ENCODE measurements at regions not wholly inside any gene's neighbourhood (a gene's known extent, or its start where the extent isn't known, plus 50 kb on each side); places are given as distances from the start of the nearest gene placed in this dataset.

- no CpG with 5 or more reads among the region's 3 CpGs for WGBS (ENCODE audit: insufficient coverage)
- Histone ChIP-seq H3K9ac (ENCODE audit: low read length) (no peak overlapping the region), H3K27ac (ENCODE audit: low read length in 2 of 2) (no peak overlapping the region), H3K36me3 (replicated peaks in 1 of 2; ENCODE audit: control extremely low read depth in 1 of 2, control insufficient read depth in 1 of 2, extremely low read depth in 1 of 2, insufficient read depth in 2 of 2, low read length in 1 of 2) (no peaks in the 10 kb centered on the region), H3K27me3 (replicated peaks in 1 of 4; ENCODE audit: control extremely low read depth in 1 of 4, control insufficient read depth in 3 of 4, insufficient read depth in 4 of 4, low read length in 3 of 4) (peaks cover 0 to 2% (median 0%) of the 10 kb centered on the region in 4 experiments), H4K20me1 (ENCODE audit: control insufficient read depth, insufficient read depth, low read length, poor library complexity, severe bottlenecking) (no peaks in the 10 kb centered on the region), H3K4me3 (ENCODE audit: control extremely low read depth in 1 of 5, extremely low read depth in 1 of 5, insufficient read depth in 1 of 5, low read depth in 2 of 5, low read length in 4 of 5) (no peak overlapping the region), H3K79me2 (ENCODE audit: control insufficient read depth, insufficient read depth, low read length) (no peaks in the 10 kb centered on the region), H3K9me3 (ENCODE audit: control extremely low read depth in 1 of 3, control insufficient read depth in 2 of 3, insufficient read depth in 1 of 3, low read length in 2 of 3) (no peaks in the 10 kb centered on the region), H2AFZ (ENCODE audit: insufficient read depth, low read depth, low read length, poor library complexity, severe bottlenecking) (no peak overlapping the region), H3K4me2 (replicated peaks; ENCODE audit: low read depth, low read length, poor library complexity, severe bottlenecking) (no peak overlapping the region), H3K4me1 (ENCODE audit: control insufficient read depth in 2 of 2, insufficient read depth in 2 of 2, low read length in 2 of 2) (no peaks in the 10 kb centered on the region)
- TF ChIP-seq EZH2 (IDR thresholded peaks at IDR 0.05; ENCODE audit: borderline replicate concordance, insufficient read depth, low read depth, low read length, poor library complexity, severe bottlenecking), result no peak
- ChIA-PET POLR2A (no interaction called here), CTCF (no interaction called here)
- no peaks in the 10 kb centered on the region for H3K9me3 Mint-ChIP-seq (ENCODE audit: insufficient read depth)
- H3K4me1 Mint-ChIP-seq, result peaks cover 1% of the 10 kb centered on the region
- peaks cover 13% of the 10 kb centered on the region for H3K27me3 Mint-ChIP-seq
- no peak for DNase-seq
- intact Hi-C loops (cut with micrococcal nuclease), result no loop called here
- no peak for ATAC-seq (ENCODE audit: low read depth)
- H3K4me3 Mint-ChIP-seq, result no peak overlapping the region
- H3K27ac Mint-ChIP-seq, result no peak overlapping the region
Measured at GRCh38 chr5:14935341-14935740, 63.8 kb upstream of the ANKH start.

GRCh38 chr5:14932902-14933469 lies 61.4 kb upstream of the ANKH start:
- no peaks in the 10 kb centered on the region for H3K79me2 ChIP-seq (ENCODE audit: control insufficient read depth, insufficient read depth, low read length)
- H3K4me3 ChIP-seq (ENCODE audit: control extremely low read depth in 1 of 5, extremely low read depth in 1 of 5, insufficient read depth in 1 of 5, low read depth in 2 of 5, low read length in 4 of 5), result no peak overlapping the region
- Mint-ChIP-seq H3K27ac (no peak overlapping the region), H3K4me3 (no peak overlapping the region), H3K4me1 (peaks cover 1% of the 10 kb centered on the region), H3K27me3 (peaks cover 14% of the 10 kb centered on the region), H3K9me3 (ENCODE audit: insufficient read depth) (no peaks in the 10 kb centered on the region)
- no peak overlapping the region for H3K4me2 ChIP-seq (replicated peaks; ENCODE audit: low read depth, low read length, poor library complexity, severe bottlenecking)
- TF ChIP-seq EZH2 (IDR thresholded peaks at IDR 0.05; ENCODE audit: borderline replicate concordance, insufficient read depth, low read depth, low read length, poor library complexity, severe bottlenecking), result no peak
- TF ChIP-seq CTCF (IDR thresholded peaks at IDR 0.05), result no peak
- ChIA-PET CTCF (no interaction called here), POLR2A (no interaction called here)
- H2AFZ ChIP-seq (ENCODE audit: insufficient read depth, low read depth, low read length, poor library complexity, severe bottlenecking), result no peak overlapping the region
- no peak overlapping the region for H3K9ac ChIP-seq (ENCODE audit: low read length)
- H3K27me3 ChIP-seq (replicated peaks in 1 of 4; ENCODE audit: control extremely low read depth in 1 of 4, control insufficient read depth in 3 of 4, insufficient read depth in 4 of 4, low read length in 3 of 4), result peaks cover 0 to 2% (median 0%) of the 10 kb centered on the region in 4 experiments
- no peaks in the 10 kb centered on the region for H4K20me1 ChIP-seq (ENCODE audit: control insufficient read depth, insufficient read depth, low read length, poor library complexity, severe bottlenecking)
- intact Hi-C loops (cut with micrococcal nuclease), result no loop called here
- no peak for DNase-seq
- H3K27ac ChIP-seq (ENCODE audit: low read length in 2 of 2), result no peak overlapping the region
- H3K36me3 ChIP-seq (replicated peaks in 1 of 2; ENCODE audit: control extremely low read depth in 1 of 2, control insufficient read depth in 1 of 2, extremely low read depth in 1 of 2, insufficient read depth in 2 of 2, low read length in 1 of 2), result no peaks in the 10 kb centered on the region
- WGBS (ENCODE audit: insufficient coverage), result 80% methylated on average over 5 of the region's 7 CpGs
- ATAC-seq (ENCODE audit: low read depth), result no peak
- no peaks in the 10 kb centered on the region for H3K9me3 ChIP-seq (ENCODE audit: control extremely low read depth in 1 of 3, control insufficient read depth in 2 of 3, insufficient read depth in 1 of 3, low read length in 2 of 3)
- no peaks in the 10 kb centered on the region for H3K4me1 ChIP-seq (ENCODE audit: control insufficient read depth in 2 of 2, insufficient read depth in 2 of 2, low read length in 2 of 2)

All from B cell (primary cell).